NCI-H1105 (cell line): ENCODE measurements at regions not wholly inside any gene's neighbourhood (a gene's known extent, or its start where the extent isn't known, plus 50 kb on each side); places are given as distances from the start of the nearest gene placed in this dataset.
"Not testable (repeated sequence)": the region's sequence is repeated elsewhere in the genome, so short reads cannot be mapped to it uniquely, and the experiment has no call there.

Experiments
- DNase-seq: peaks from one replicate; lab custom pipeline; 2025; lab: John Stamatoyannopoulos, UW

DNA sequence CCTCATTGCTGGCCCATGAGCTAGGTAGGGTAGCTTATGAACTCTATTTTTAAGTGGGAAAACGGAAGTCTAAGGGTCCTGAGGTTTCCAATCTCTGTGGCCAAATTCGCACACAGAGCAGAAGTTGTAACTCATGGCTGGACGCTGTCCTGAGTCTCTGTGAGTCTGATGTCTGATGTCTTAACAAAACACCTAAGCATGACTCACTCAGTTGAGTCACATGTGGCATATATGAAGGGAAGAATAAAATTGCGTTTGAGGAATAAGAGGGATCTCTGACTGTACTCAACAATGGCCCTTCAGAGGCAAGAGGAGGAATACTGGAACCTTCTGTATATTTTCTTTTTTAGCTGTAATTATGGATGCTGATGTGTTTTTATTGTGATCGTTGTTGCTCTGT is 569.7 kb downstream of the RIT2 start:
- no peak for DNase-seq

DNA sequence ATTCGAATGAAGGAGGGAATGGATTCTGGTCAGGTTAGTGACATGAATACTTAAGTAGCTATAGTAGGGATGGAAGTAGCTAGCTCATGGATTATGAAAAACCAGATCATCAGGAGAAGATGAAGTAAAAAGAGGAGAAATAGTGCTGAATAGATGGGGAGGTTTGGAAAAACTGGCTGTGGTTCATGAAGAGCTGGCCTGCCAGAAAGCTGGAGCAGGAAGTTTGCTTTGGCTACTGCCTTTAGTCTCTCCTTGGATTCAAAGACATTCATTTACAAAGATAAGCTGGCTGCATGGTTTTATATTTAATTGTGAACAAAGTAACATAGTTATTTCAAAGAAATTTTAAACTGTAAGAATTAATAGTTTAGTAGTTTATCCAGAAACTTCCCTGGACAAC is 567.0 kb downstream of the RIT2 start:
- DNase-seq = no peak

DNA sequence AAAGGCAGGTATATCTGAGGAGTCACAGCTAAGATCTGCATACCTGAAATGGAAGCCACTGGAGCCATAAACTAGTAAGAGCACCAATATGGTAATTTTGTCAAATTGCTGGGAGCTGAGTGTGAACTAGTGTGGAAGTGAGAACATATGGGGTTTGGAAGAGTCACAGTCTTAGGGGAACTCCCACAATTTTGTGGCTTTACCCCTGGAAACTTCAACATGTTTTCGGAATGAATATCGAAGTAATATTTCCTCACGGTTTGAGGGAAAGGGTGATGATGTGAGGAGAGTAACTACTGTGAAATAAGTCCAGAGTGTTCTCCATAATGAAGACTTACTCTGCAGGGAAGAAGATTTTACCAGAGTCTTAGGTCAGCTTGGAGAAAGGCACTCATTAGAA is 565.9 kb downstream of the RIT2 start:
- no peak for DNase-seq

DNA sequence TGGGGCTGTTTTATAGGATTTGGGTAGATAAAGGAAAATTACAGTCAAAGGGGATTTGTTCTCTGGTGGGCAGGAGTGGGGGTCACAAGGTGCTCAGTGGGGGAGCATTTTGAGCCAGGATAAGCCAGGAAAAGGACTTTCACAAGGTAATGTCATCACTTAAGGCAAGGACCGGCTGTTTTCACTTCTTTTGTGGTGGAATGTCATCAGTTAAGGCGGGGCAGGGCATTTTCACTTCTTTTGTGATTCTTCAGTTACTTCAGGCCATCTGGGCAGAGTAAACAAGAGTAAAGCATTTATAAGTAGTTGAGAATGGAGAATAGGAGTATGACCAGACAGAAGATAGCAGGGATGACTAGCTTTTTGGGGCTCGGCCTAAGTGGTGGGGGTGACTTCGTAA is 562.9 kb downstream of the RIT2 start:
- DNase-seq = not testable (repeated sequence)

DNA sequence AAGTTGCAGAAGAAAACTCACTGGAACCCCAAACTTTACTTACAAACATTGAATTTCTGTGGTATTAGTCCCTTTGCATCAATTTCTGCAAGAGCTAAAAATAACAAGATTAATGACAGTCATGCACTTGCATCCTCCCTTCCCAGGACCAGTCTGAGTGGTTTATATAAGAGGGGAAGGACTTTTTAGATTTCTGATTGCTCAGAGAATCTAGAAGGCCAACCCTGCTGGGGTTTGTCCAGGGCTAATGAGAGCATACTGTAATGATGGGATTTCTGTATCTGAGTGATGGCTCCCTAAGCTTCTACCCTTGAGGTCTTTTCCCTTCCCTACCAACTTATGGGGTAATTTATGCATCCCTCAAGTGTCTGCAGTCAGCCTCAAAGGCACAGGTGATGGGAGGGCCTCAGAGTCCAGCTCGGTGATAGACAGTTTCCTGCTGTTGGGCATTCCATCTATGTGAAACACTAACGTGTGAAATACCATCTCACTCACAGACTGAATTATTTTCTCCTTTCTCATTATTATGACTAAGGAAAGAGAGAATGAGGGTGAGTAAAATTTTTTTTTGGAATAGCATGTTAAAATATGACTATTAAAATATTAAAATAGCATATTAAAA is 556.3 kb downstream of the RIT2 start:
- DNase-seq = no peak

DNA sequence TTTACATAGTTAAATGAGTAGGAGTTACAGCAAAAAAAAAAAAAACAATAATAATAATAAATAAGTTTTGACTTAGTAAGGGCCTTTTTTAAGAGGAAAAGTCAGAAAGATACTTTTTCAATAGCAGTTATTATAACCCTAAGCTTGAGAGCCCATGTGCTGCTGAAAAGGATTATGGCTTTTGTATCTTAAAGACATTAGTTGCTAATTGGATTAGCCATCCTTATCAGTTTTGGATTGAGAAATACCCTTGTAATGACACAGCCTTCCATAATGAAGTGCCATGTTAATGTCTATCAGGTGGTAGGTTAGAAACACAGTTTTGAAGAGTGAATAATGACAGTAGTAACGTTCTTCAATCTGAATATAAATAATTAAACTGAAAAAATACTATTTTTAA is 554.0 kb downstream of the RIT2 start:
- DNase-seq = no peak

DNA sequence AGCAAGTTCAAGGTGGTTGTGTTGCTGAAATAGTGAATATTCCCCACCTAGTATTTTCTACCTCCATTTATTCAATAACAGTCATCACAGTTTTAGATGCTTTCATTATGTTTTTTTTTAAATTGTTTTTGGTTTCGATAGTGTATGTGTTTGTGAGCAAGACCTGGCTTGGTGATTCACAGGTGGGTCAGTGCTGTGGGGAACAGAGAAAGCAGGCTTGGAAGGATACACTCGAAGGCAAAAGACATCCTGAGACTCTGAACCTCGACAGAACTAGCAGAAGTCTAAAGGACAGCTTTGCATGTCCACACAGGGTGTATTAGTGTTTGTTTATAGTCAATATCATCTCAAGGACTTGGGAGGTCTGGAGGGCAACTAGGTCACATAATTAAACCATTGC is 551.5 kb downstream of the RIT2 start:
- no peak for DNase-seq

DNA sequence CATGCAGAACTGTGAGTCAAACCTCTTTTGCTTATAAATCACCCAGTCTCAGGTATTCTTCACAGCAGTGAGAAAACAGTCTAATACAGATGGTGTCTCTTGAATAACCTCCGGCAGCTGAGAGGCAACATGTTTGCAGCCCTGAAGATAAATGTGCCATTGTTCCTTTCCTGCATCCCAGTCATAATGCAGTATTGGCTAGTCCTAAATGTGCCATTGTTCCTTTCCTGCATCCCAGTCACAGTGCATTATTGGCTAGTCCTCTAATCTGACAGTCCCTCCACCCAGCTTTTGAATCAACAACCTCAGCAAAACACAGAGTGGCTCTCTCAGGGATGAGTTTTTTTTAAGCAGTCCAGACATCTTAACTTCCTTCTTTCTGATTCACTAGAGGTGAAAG is 550.7 kb downstream of the RIT2 start:
- no peak for DNase-seq

DNA sequence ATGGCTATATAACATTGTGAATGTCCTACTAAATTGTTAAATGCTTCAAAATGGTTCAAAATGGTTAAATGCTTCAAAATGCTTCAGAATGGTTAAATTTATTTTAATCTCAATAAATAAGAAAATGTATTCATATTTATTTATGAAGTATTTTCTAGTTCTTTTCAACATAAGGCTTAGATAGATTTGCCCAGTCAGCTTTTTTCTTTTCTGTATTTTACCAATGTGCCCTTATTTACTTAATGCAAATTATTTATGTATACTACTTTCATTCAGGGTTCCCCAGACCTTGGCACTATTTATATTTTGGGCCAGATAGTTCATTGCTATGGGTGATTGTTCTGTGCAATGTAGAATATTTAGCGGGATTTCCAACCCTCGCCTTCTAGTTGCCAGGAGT is 546.7 kb downstream of the RIT2 start:
- DNase-seq = no peak

DNA sequence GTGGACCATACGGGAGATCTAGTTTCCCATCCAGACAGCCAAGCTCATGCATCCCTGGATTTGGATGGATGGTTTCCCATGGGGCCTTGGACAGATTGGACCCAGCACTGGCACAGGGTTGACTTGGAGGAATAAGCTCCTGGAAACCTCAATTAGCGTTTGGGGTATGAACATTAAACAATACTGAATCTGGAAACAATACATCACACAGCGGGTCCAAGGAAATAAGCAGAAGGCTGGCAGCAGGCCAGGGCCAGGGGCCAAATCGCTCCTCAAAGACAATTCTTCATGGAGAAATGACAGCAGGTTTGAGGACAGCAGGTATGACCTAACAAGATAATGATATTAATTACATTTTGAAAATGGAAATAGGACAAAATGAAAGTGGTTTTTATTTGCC is 540.6 kb downstream of the RIT2 start:
- peak; percentile 94 for DNase-seq

DNA sequence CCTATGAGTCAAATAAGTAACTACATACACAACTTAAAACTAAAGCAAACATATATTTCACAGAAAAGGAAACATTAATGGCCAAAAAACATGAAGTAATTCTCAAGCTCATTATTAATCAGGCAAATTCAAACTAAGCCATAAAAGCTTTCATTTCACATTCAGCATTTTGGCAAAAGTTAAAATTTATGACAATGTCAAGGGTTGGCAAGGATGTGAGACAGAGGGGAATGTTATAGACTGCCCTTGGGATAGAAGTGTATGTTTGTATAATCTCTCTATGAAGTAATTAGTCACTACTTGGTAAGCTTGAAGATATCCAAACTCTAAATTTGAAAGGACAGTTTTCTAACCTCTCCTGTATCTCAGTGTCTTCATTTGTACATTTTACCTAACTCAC is 539.4 kb downstream of the RIT2 start:
- DNase-seq = no peak

DNA sequence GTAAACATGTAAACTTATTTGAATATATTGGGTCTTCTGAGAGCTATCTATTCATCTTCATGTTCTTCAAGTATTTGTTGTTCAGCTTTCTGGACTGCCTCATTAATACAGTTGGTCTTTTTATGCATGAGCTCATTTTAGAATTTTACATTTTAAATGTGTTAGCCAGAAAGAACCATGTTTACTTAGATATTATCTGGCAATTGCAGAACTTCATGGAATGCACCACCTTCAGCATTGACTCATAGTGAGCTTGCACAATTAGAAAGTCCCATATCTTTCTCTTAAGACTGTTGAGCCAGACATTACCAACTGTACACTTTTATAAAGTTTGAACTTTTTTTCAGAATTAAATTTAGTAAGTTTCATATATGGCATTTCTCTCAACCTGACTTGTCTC is 536.7 kb downstream of the RIT2 start:
- DNase-seq = no peak

DNA sequence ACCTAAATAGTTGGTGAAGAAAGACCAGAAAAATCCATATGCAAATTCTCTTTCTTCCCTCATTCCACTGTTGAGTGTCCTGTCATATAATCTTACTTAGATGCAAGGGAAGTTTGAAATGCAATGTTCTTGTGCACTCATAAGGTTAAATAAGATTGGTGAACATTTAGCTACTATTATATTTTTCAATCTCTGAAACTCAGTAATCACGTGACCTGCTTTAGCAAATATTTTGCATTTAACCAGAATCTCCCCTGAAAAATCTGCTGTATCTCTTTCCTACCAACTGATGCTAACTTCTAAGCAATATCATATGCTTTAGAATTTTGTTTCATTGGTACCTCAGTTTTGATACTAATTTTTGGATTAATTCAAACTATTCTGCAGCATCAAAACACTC is 533.2 kb downstream of the RIT2 start:
- DNase-seq = no peak

DNA sequence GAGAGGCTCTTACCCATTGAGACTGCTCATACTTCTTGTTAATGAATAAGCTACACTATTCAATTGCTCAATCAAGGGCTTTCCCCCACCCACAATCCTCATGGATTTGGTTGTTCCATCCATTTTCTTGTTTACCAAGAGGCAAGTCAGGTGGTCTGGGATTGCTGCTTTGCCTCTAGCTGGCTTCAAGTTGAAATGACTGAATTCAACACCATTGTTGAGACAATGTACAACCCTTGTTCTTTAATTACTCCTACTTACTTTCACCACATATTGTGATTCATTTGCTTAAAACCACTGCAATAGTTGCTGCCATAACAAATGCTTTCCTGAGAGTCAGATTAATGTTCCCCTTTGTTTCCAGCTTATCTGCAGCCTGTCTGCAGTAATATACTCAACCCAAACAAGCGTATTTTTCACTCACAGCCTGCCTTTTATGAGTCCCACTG is 532.2 kb downstream of the RIT2 start:
- DNase-seq = no peak

DNA sequence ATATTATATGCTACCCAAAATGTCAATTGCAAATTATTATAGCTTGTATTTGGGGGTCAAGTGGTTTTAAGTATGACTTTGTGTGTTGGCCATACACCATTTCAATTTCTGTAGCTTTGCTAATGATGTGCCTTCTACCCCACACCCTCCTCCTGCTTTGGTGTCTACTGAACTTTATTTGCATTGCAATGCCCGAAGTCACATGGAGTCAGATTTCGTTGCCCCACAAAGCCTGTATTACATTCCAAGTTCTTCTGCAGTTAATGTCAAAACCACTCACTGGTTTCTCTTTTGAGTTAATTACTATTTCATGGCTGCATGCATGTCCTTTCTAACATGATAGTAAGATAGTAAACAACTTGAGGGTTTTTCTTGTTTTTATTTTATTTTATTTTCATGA is 528.9 kb downstream of the RIT2 start:
- no peak for DNase-seq

DNA sequence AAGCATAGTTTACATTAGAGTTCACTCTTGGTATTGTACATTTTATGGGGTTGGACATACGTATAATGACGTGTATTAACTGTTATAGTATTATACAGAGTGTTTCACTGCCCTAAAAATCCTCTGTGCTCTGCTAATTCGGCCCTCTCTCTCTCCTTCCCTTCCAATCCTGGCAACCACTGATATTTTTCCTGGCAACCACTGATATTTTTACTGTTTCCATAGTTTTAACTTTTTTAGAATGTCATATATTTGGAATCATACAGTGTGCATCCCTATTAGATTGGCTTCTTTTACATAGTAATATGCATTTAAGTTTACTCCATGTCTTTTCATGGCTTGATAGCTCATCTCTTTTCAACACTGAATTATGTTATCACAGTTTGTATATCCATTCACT is 526.7 kb downstream of the RIT2 start:
- DNase-seq = no peak

DNA sequence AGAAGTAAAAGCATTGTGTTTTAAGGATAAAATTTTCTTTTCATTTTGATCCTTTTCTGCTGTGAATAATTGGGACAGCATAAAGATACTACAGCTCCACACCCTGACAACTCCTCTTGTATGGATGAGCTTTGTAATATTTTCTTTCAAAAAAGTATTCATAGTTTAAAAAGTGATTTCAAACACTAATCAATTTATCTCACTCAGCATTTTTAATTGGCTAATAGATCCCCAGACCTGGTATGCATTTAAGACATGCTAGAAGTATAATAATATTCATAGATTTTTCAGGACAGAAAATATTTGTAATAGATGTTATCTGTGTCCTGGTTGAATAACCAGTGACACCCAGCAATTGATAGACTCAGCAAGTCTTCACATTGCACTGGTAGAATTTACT is 510.7 kb downstream of the RIT2 start:
- DNase-seq = no peak

DNA sequence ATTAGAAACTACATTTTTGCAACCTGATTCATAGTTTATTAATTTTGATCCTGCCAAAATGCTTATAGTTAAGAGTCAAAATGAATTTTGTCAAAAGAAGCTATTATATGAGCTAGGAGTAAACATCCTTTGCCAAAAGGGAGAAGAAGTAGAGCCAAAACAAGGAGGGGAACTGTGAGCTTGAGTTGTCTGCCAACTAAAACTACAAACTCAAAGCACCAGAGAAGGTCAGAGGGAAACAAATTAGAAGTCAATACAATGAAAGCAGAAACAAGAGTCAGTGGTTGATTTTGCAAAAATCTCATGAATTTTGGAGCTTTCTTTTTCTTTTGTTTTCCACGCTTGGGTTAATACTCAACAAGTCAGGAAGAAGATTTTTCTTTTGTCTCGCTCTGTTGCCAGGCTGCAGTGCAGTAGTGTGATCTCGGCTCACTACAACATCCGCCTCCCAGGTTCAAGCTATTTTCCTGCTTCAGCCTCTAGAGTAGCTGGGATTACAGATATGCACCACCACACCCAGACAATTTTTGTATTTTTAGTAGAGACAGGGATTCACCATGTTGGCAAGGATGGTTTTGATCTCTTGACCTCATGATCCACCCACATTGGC is 508.5 kb downstream of the RIT2 start:
- no peak for DNase-seq

DNA sequence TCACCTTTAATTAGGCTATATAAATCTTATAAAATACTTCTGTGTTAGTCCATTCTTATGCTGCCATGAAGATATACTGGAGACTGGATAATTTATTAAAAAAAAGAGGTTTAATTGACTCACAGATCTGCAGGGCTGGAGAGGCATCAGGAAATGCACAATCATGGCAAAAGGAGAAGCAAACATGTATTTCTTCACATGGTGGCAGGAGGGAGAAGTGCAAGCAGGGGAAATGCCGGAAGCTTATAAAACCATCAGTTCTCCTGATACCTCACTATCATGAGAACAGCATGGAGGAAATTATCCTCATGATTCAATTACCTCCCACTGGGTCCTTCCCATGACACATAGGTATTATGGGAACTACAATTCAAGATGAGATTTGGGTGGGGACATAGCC is 504.4 kb downstream of the RIT2 start:
- no peak for DNase-seq

DNA sequence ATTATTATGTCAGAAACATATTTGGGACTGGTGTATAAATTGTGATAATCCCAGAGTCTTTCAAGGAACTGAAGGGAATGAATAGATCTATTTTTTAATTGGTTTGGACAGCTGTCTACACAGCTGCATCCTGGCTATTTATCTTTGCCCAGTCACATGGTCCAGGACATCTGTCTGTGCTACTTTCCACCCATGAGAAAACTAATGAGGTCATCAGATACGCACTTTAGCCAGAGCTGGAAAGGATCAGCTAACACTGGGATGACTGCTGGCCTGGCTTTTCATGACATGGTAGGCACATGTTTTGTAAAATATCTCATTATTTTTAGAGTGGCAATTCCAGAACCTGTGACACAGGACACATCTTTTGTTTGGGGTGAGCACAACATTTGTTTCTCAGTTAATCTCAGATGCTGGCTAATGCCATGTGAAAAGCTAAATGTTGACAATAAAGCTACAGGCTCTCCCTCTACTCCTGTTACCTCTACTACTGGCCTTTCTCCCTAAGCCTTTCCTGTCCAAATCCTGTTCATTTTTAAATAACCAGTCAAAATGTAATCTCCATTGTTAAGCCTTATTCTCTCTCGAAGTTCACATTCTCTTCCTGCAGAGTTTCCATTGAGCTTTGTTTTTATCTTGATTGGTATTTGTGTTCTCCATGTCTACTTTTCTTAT is 500.7 kb downstream of the RIT2 start:
- peak; percentile 16 for DNase-seq

DNA sequence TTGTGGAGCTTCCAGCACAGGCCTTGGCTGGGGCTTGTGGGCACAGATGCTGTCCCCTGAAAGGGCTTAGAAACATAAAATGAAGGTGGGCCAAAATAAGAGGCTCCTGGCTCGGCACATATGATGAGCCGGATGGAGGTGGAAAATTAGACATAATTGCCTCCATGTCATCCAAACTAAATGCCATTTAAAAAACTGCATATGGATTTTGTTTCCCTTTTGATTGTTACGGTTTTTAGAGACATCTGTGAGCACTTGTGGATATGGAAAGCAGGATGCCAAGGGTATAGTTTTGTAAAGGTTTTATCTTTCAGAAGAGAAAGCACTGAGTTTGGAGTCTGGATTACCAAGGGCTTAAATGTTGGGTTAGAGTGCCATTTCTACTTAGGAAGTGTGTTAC is 498.3 kb downstream of the RIT2 start:
- DNase-seq = no peak

DNA sequence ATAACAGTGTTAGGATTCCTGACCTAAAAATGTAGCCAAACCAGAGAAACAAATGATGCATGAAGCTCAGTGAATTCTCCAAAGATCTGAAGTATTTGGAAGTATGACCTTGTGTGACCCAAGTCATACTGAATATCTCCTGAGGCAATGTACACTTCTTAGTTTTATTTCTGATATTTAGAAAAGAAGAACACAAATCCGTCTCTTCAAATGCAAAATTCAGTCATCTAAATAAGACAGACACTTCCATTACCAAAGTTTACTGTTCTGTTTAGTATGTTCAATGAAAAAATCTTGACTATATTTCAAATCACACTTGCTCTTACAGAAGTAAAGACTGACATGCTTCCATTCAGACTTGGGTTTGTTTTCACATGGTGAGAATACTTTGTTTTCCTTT is 495.7 kb downstream of the RIT2 start:
- no peak for DNase-seq

DNA sequence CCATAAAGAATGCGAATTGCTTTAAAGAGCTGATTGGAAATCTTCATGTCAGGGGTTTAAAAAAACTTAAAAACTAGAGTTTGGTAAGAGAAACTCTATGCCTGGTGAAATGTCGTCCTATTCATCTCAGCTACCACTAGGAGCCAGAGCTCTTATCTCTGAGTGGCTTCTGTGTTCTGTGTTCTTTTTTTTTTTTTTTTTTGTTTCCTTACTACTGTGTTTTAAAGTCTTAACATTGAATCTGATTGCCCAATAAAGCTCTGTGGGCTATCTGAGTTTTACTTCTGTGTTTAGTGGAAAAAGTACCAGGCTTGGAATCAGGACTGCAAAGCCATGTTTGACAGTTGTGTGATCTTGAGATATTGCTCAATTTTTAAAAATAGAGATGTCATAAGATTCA is 494.8 kb downstream of the RIT2 start:
- DNase-seq = no peak

DNA sequence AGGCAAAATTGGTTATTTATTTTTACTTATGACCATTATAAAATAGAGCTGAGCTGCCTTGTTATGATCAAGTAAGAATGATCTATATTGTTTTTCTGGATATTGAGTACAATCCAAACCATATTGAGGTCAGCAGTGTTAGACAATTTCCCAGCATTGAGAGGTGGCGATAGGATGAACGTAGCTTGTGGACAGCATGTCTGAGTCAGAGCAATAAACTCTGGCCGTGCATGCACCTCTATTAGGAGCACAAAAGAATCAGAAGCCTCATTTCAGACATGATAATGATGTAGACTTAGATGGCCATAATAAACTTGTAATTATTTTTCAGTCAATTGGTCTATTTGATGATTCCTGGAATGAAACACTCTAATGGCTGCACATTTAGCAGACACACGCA is 491.6 kb downstream of the RIT2 start:
- no peak for DNase-seq
